IPS-20b (cell line): ENCODE measurements at regions not wholly inside any gene's neighbourhood (a gene's known extent, or its start where the extent isn't known, plus 50 kb on each side); places are given as distances from the start of the nearest gene placed in this dataset.

Experiments used
- H3K27ac ChIP-seq: one replicate; pipeline ENCODE4 v1.5.1; 2013; ENCODE audit warnings: low read length
- H3K27me3 ChIP-seq: 2 replicates; pipeline ENCODE4 v1.6.1; 2013; ENCODE audit warnings: mild to moderate bottlenecking, low read length, inconsistent platforms; ENCODE audit not compliant: insufficient read depth
- H3K36me3 ChIP-seq: 2 replicates; pipeline ENCODE4 v1.6.1; 2013; ENCODE audit warnings: low read depth, mild to moderate bottlenecking, inconsistent platforms, low read length, moderate library complexity; ENCODE audit not compliant: insufficient read depth
- H3K4me1 ChIP-seq: 2 replicates; pipeline ENCODE4 v1.6.1; 2013; ENCODE audit warnings: mild to moderate bottlenecking, control low read depth, inconsistent platforms, low read length, moderate library complexity; ENCODE audit not compliant: insufficient read depth
- H3K4me3 ChIP-seq: 2 replicates; pipeline ENCODE4 v1.5.1; 2013; ENCODE audit warnings: mild to moderate bottlenecking, low read length, inconsistent platforms
- H3K9ac ChIP-seq: 2 replicates; pipeline ENCODE4 v1.6.1; 2013; ENCODE audit warnings: low read depth, mild to moderate bottlenecking, inconsistent platforms, low read length, moderate library complexity
- H3K9me3 ChIP-seq: 2 replicates; pipeline ENCODE4 v1.6.1; 2013; ENCODE audit warnings: mild to moderate bottlenecking, low read depth, low read length, inconsistent platforms; ENCODE audit not compliant: insufficient read depth

GRCh38 chr7:132072873-132073272 lies 503.4 kb downstream of the PLXNA4 start:
- Histone ChIP-seq H3K9ac (no peak overlapping the region), H3K9me3 (no peaks in the 10 kb centered on the region), H3K27ac (no peak overlapping the region), H3K27me3 (no peaks in the 10 kb centered on the region; the same call in 1 of the 2 replicates), H3K4me3 (no peak overlapping the region), H3K36me3 (no peaks in the 10 kb centered on the region), H3K4me1 (peaks cover 4% of the 10 kb centered on the region; the same call in 1 of the 2 replicates)

GRCh38 chr7:132072165-132072564 lies 504.1 kb downstream of the PLXNA4 start:
- no peaks in the 10 kb centered on the region; the same call in 1 of the 2 replicates for H3K27me3 ChIP-seq
- peaks cover 4% of the 10 kb centered on the region; the same call in 1 of the 2 replicates for H3K4me1 ChIP-seq
- no peak overlapping the region for H3K9ac ChIP-seq
- no peaks in the 10 kb centered on the region for H3K36me3 ChIP-seq
- H3K27ac ChIP-seq = no peak overlapping the region
- H3K9me3 ChIP-seq = no peaks in the 10 kb centered on the region
- H3K4me3 ChIP-seq = no peak overlapping the region

GRCh38 chr7:132069306-132069705 lies 507.0 kb downstream of the PLXNA4 start:
- H3K27ac ChIP-seq = no peak overlapping the region
- H3K9ac ChIP-seq = no peak overlapping the region
- H3K27me3 ChIP-seq = no peaks in the 10 kb centered on the region; the same call in 1 of the 2 replicates
- H3K4me1 ChIP-seq = no peaks in the 10 kb centered on the region
- H3K9me3 ChIP-seq = no peaks in the 10 kb centered on the region
- H3K36me3 ChIP-seq = no peaks in the 10 kb centered on the region
- H3K4me3 ChIP-seq = no peak overlapping the region

GRCh38 chr7:132066761-132067171 lies 509.5 kb downstream of the PLXNA4 start:
- H3K4me3 ChIP-seq = no peak overlapping the region
- no peak overlapping the region for H3K27ac ChIP-seq
- H3K9ac ChIP-seq = no peak overlapping the region

GRCh38 chr7:132065989-132066603 lies 509.7 kb upstream of the PODXL start:
- no peak overlapping the region for H3K4me3 ChIP-seq
- no peaks in the 10 kb centered on the region for H3K4me1 ChIP-seq
- no peak overlapping the region for H3K27ac ChIP-seq
- H3K9me3 ChIP-seq = no peaks in the 10 kb centered on the region
- no peaks in the 10 kb centered on the region; the same call in 1 of the 2 replicates for H3K27me3 ChIP-seq
- no peak overlapping the region for H3K9ac ChIP-seq
- H3K36me3 ChIP-seq = no peaks in the 10 kb centered on the region

More at GRCh38 chr7:132066761-132067171, 509.5 kb downstream of the PLXNA4 start:
- H3K36me3 ChIP-seq = no peaks in the 10 kb centered on the region
- H3K9me3 ChIP-seq = no peaks in the 10 kb centered on the region
- H3K4me1 ChIP-seq = no peaks in the 10 kb centered on the region
- no peaks in the 10 kb centered on the region; the same call in 1 of the 2 replicates for H3K27me3 ChIP-seq

- Histone ChIP-seq H3K9me3 (no peaks in the 10 kb centered on the region), H3K36me3 (no peaks in the 10 kb centered on the region), H3K9ac (no peak overlapping the region), H3K4me3 (no peak overlapping the region), H3K27me3 (no peaks in the 10 kb centered on the region; the same call in 1 of the 2 replicates), H3K27ac (no peak overlapping the region), H3K4me1 (no peaks in the 10 kb centered on the region)
Measured at GRCh38 chr7:132065193-132065988, 509.0 kb upstream of the PODXL start.

- Histone ChIP-seq H3K9ac (no peak overlapping the region), H3K4me1 (no peaks in the 10 kb centered on the region), H3K27me3 (no peaks in the 10 kb centered on the region; the same call in 1 of the 2 replicates), H3K4me3 (no peak overlapping the region), H3K9me3 (no peaks in the 10 kb centered on the region), H3K27ac (no peak overlapping the region), H3K36me3 (no peaks in the 10 kb centered on the region)
Measured at GRCh38 chr7:132063800-132064199, 507.4 kb upstream of the PODXL start.

- Histone ChIP-seq H3K4me3 (no peak overlapping the region), H3K4me1 (no peaks in the 10 kb centered on the region), H3K9me3 (no peaks in the 10 kb centered on the region), H3K27me3 (no peaks in the 10 kb centered on the region), H3K36me3 (no peaks in the 10 kb centered on the region), H3K9ac (no peak overlapping the region), H3K27ac (no peak overlapping the region)
Measured at GRCh38 chr7:132061937-132062336, 505.5 kb upstream of the PODXL start.

GRCh38 chr7:132059141-132059540 lies 502.7 kb upstream of the PODXL start:
- Histone ChIP-seq H3K4me3 (no peak overlapping the region), H3K9me3 (no peaks in the 10 kb centered on the region), H3K27ac (no peak overlapping the region), H3K9ac (no peak overlapping the region), H3K27me3 (no peaks in the 10 kb centered on the region), H3K4me1 (no peaks in the 10 kb centered on the region), H3K36me3 (no peaks in the 10 kb centered on the region)

GRCh38 chr7:132055336-132056120 lies 499.1 kb upstream of the PODXL start:
- Histone ChIP-seq H3K36me3 (no peaks in the 10 kb centered on the region), H3K27me3 (no peaks in the 10 kb centered on the region), H3K9ac (no peak overlapping the region), H3K4me1 (no peaks in the 10 kb centered on the region), H3K4me3 (no peak overlapping the region), H3K9me3 (no peaks in the 10 kb centered on the region), H3K27ac (no peak overlapping the region)

- no peak overlapping the region for H3K4me3 ChIP-seq
- no peaks in the 10 kb centered on the region for H3K27me3 ChIP-seq
- H3K9me3 ChIP-seq = no peaks in the 10 kb centered on the region
- no peaks in the 10 kb centered on the region for H3K4me1 ChIP-seq
- H3K9ac ChIP-seq = no peak overlapping the region
- no peaks in the 10 kb centered on the region for H3K36me3 ChIP-seq
- no peak overlapping the region for H3K27ac ChIP-seq
Measured at GRCh38 chr7:132053871-132054270, 497.4 kb upstream of the PODXL start.
